ENCODE measurements at regions not wholly inside any gene's neighbourhood (a gene's known extent, or its start where the extent isn't known, plus 50 kb on each side); places are given as distances from the start of the nearest gene placed in this dataset.
A peak's percentile ranks its signal among the peaks of the same experiment; 100 is the strongest.

DNA sequence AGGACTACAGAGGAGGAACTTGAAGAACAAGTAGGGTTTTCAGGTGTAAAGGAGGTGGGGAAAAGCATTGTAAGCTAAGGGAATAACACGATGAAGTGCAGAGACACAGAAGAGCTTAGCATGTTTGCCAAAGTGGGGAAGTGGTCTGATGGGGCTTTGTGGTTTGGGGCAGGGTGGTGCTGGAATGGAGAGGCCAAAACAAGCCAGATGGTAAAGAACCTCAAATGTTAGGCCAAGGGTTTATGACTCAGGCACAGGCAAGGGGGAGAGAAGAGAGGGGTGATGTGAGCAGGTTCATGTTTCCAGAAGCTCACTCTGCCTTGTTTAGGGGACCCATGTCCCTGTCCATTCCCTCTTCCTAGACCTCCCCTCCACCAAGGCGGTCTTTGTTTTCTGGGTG lies 104.5 kb upstream of the YWHAQ start:
- no peak overlapping the region for H3K4me2 ChIP-seq (ENCODE audit: low read length)
- H2AFZ ChIP-seq (ENCODE audit: low read depth, low read length), result no peak overlapping the region
- no peaks in the 10 kb centered on the region for H3K79me2 ChIP-seq (ENCODE audit: low read length)
- H3K27ac ChIP-seq (ENCODE audit: low read length), result no peak overlapping the region
- no peaks in the 10 kb centered on the region for H3K27me3 ChIP-seq (ENCODE audit: low read depth, low read length)
- no peak overlapping the region for H3K4me3 ChIP-seq (ENCODE audit: low read length)
- TF ChIP-seq CTCF (IDR thresholded peaks at IDR 0.05; ENCODE audit: low read depth, low read length), result no peak
- H4K20me1 ChIP-seq (ENCODE audit: insufficient read depth, low read length), result no peaks in the 10 kb centered on the region
- H3K9ac ChIP-seq (ENCODE audit: low read length), result no peak overlapping the region
- no peaks in the 10 kb centered on the region for H3K4me1 ChIP-seq (ENCODE audit: low read length)
- no peaks in the 10 kb centered on the region for H3K9me3 ChIP-seq (ENCODE audit: insufficient read depth, low read length)
- H3K36me3 ChIP-seq (replicated peaks; ENCODE audit: low read depth, low read length), result no peaks in the 10 kb centered on the region

DNA sequence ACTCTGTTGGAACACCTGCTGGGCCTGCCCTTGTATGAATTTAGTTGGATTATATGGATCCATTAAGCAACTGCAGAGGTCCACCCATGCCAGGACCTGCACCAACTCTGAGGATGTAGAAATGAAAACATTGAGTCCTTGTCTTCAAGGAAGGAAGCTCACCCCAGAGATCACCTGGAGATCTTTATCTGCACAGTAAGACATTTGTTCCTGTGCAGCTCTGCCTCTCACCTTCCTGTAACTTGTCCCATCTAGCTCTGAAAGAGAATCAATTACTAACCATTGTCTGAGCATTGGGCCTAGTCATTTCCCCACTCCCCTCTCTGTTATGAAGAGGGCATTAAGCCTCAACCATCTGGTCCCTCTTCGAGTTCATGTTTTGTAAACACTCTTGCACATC lies 105.2 kb upstream of the YWHAQ start:
- Histone ChIP-seq H3K4me1 (ENCODE audit: low read length) (no peaks in the 10 kb centered on the region), H4K20me1 (ENCODE audit: insufficient read depth, low read length) (no peaks in the 10 kb centered on the region), H3K27ac (ENCODE audit: low read length) (no peak overlapping the region), H3K4me2 (ENCODE audit: low read length) (no peak overlapping the region), H3K9ac (ENCODE audit: low read length) (no peak overlapping the region), H3K9me3 (ENCODE audit: insufficient read depth, low read length) (no peaks in the 10 kb centered on the region), H3K36me3 (replicated peaks; ENCODE audit: low read depth, low read length) (no peaks in the 10 kb centered on the region), H3K4me3 (ENCODE audit: low read length) (no peak overlapping the region), H2AFZ (ENCODE audit: low read depth, low read length) (no peak overlapping the region), H3K79me2 (ENCODE audit: low read length) (no peaks in the 10 kb centered on the region), H3K27me3 (ENCODE audit: low read depth, low read length) (no peaks in the 10 kb centered on the region)
- TF ChIP-seq EZH2phosphoT487 (IDR thresholded peaks at IDR 0.05; ENCODE audit: low read depth) (no peak), CTCF (IDR thresholded peaks at IDR 0.05; ENCODE audit: low read depth, low read length) (no peak)

DNA sequence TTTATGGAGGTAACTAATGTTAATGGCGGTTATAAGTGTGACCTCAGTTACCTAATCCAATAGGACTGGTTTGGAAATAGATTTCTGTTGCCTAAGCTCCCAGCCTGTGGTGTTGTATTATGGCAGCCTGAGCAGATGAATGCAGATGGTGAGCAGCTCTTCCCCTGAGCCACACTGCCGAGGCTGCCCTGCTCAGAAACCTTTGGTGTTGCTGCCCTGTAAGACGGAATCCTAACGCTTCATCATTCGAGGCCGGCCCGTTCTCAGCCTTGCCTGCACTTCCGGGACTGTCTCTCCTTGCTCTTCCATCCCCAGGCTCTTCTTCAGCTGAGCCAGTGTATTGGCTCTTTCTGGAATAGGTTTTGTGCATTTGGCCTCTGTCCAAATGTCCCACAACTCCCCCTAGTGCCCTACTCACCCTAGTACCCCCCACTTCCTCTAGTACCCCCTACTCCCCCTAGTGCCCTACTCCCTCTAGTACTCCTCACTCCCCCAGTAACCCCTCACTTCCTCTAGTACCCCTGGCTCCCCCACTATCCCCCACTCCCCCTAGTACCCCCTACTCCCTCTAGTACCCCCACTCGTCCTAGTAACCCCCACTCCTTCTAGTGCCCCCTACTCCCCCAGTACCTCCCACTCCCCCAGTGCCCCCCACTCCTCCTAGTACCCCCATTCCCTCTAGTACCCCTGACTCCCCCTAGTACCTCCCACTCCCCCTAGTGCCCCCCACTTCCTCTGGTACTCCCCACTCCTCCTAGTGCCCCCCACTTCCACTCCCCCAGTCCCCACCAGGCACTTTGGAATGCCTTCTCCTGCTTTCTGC lies 106.0 kb upstream of the TAF1B start:
- TF ChIP-seq EZH2phosphoT487 (IDR thresholded peaks at IDR 0.05; ENCODE audit: low read depth) (no peak), CTCF (IDR thresholded peaks at IDR 0.05; ENCODE audit: low read depth, low read length) (peak; percentile 26)
- no peaks in the 10 kb centered on the region for H3K4me1 ChIP-seq (ENCODE audit: low read length)
- H4K20me1 ChIP-seq (ENCODE audit: insufficient read depth, low read length), result no peaks in the 10 kb centered on the region
- no peaks in the 10 kb centered on the region for H3K79me2 ChIP-seq (ENCODE audit: low read length)
- H3K9ac ChIP-seq (ENCODE audit: low read length), result no peak overlapping the region
- no peak overlapping the region for H3K4me2 ChIP-seq (ENCODE audit: low read length)
- H3K36me3 ChIP-seq (replicated peaks; ENCODE audit: low read depth, low read length), result no peaks in the 10 kb centered on the region
- no peak overlapping the region for H3K27ac ChIP-seq (ENCODE audit: low read length)
- peaks cover 6% of the 10 kb centered on the region for H3K27me3 ChIP-seq (ENCODE audit: low read depth, low read length)
- H3K9me3 ChIP-seq (ENCODE audit: insufficient read depth, low read length), result no peaks in the 10 kb centered on the region
- H2AFZ ChIP-seq (ENCODE audit: low read depth, low read length), result no peak overlapping the region
- H3K4me3 ChIP-seq (ENCODE audit: low read length), result no peak overlapping the region

- no peaks in the 10 kb centered on the region for H3K9me3 ChIP-seq (ENCODE audit: insufficient read depth, low read length)
- H3K79me2 ChIP-seq (ENCODE audit: low read length), result no peaks in the 10 kb centered on the region
- H3K27me3 ChIP-seq (ENCODE audit: low read depth, low read length), result peaks cover 7% of the 10 kb centered on the region
- no peak overlapping the region for H3K4me2 ChIP-seq (ENCODE audit: low read length)
- no peaks in the 10 kb centered on the region for H4K20me1 ChIP-seq (ENCODE audit: insufficient read depth, low read length)
- H3K4me1 ChIP-seq (ENCODE audit: low read length), result no peaks in the 10 kb centered on the region
- no peak overlapping the region for H2AFZ ChIP-seq (ENCODE audit: low read depth, low read length)
- H3K27ac ChIP-seq (ENCODE audit: low read length), result no peak overlapping the region
- TF ChIP-seq CTCF (IDR thresholded peaks at IDR 0.05; ENCODE audit: low read depth, low read length) (no peak), EZH2phosphoT487 (IDR thresholded peaks at IDR 0.05; ENCODE audit: low read depth) (no peak)
- no peaks in the 10 kb centered on the region for H3K36me3 ChIP-seq (replicated peaks; ENCODE audit: low read depth, low read length)
- H3K9ac ChIP-seq (ENCODE audit: low read length), result no peak overlapping the region
- no peak overlapping the region for H3K4me3 ChIP-seq (ENCODE audit: low read length)
Measured at GRCh38 chr2:9738062-9738461, 105.2 kb upstream of the TAF1B start.
